ENCODE measurements at regions not wholly inside any gene's neighbourhood (a gene's known extent, or its start where the extent isn't known, plus 50 kb on each side); places are given as distances from the start of the nearest gene placed in this dataset.

DNA sequence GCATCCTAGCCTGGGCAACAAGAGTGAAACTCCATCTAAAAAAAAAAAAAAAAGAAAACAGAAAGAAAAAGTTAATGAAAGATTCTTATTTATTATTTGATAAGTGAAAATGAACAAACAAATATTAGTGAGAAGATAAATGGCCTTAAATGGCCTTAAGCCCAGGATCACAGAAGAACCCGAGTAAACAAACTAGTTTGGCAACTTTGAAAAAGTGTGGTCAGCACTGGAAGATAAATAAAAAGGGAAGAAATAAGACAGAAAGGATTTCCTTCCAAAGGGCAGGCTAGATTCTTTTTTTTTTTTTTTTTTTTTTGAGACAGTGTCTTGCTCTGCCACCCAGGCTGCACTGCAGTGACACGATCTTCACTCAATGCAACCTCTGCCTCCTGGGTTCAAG, 692.4 kb downstream of the CPS1 start:
- DNase-seq = no peak

- DNase-seq = no peak
Measured at GRCh38 chr2:211251016-211251415, 694.6 kb downstream of the CPS1 start.

- DNase-seq = no peak
Measured at GRCh38 chr2:211258646-211259335, 702.4 kb downstream of the CPS1 start.

DNA sequence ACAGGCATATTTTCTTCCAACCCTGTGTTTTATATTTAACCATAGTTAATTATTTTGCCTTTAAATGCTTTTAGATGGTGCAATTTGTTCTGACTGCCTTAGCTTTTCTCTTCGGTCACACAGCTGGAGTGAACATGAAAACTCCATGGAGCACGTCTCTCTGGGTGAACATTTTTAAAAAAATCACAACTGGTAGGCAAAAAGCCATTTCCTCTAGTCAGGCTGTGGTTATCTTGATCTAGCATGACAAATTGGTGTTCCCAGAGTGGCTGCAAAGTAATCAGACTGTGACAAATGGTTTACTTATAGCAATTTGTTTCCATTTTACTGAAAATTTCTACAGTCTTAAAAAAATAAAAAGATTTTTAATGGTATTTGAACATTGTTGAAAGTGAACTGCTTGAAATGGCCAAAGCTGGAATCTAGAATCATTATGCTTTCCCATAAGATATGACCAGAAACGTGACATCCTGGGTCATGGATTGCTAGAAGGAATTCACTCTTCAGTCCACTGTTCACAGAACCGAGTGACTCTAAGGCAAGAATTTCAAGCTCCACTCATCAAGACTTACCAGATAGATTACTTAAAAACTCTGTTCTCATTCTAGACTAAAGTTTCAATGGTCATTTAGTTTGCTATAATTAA, 703.6 kb downstream of the CPS1 start:
- DNase-seq = no peak

DNA sequence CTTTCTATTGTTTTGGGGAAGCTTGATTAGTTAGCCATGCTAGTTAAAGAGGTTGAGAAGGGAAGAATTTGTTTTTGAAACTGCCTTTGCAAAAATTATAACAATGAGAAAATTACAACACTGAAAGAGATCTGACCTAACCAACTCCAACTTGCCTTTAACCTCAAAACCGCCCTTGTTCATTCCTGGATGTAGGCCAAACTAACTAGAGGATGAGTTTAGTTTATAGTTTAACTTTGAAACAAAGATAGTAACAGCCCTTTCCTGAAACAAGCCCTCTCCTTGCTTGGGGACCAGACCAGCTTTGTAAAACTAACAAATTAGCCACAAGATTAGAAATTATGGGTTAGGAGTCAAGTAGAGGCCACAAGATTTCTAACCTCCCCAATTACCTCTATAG, 713.9 kb downstream of the CPS1 start:
- no peak for DNase-seq

GRCh38 chr2:211281430-211282073, 725.2 kb downstream of the CPS1 start:
- no peak for DNase-seq

- peak; percentile 71 for DNase-seq
Measured at GRCh38 chr2:211302676-211303075, 746.3 kb downstream of the CPS1 start.

DNA sequence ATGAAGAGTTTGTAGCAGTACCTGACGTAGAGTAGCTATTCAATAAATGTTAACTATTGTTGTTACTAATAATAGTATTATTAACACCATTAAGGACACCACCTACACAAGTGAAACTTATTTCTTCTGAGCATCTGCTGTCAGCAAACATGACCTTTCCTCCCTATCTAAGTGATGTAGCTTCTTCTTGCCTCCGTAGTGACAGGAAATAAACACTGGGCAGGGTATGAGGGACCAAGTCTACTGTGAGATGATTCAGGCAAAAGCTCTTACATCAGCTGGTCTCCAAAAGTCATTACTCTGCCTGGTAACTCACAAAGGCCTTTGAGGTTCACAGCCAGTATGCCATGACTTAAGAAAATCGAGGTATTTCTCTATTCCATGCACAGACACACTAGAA, 750.5 kb downstream of the CPS1 start:
- no peak for DNase-seq
